Gastrocnemius medialis (tissue), 4 donors: ENCODE measurements at regions not wholly inside any gene's neighbourhood (a gene's known extent, or its start where the extent isn't known, plus 50 kb on each side); places are given as distances from the start of the nearest gene placed in this dataset.

Experiments
- POLR2A ChIP-seq, 2 donors: fragments of 450-650 bp; IDR thresholded peaks; one replicate each; pipeline ENCODE4 v1.6.1; 2017; ENCODE audit warnings: antibody characterized with exemption in 2 of 2, mild to moderate bottlenecking in 2 of 2, moderate library complexity in 2 of 2
- TF ChIP-seq, protein P1 (sequence below), 5 experiments: fragments of 450-650 bp in 3 of 5; fragments of 200-600 bp in 2 of 5; sonication (generic) in 2 of 5; IDR thresholded peaks in 4 of 5; conservative IDR thresholded peaks in 1 of 5; 1 replicate in 4 of 5; 2 replicates in 1 of 5; pipeline ENCODE4 v1.5.1; 2016 to 2019; ENCODE audit warnings: antibody characterized with exemption in 5 of 5, mild to moderate bottlenecking in 3 of 5, moderate library complexity in 3 of 5

DNA sequence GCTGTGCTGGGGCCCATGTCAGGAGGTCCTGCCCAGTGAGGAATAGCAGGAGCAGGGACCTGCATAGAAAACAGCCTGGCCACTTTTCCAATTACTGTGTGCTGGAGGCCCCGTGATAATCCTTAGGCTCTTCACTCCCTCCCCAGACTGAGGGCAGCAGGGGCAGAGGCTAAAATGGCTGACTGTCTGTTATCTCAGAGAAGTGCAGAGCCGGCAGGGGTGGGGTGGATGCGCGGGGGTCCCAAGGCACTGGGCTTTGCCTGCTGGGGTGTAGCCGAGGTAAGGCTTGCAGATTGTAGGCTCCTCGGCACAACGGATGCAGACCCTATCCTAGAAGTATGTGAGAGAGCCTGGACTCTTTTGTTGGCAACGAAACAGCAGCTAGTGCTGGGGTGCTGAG lies 1064.1 kb downstream of the OLFM4 start:
- TF ChIP-seq POLR2A (IDR thresholded peaks at IDR 0.05): no peak
- TF ChIP-seq, protein P1, sequence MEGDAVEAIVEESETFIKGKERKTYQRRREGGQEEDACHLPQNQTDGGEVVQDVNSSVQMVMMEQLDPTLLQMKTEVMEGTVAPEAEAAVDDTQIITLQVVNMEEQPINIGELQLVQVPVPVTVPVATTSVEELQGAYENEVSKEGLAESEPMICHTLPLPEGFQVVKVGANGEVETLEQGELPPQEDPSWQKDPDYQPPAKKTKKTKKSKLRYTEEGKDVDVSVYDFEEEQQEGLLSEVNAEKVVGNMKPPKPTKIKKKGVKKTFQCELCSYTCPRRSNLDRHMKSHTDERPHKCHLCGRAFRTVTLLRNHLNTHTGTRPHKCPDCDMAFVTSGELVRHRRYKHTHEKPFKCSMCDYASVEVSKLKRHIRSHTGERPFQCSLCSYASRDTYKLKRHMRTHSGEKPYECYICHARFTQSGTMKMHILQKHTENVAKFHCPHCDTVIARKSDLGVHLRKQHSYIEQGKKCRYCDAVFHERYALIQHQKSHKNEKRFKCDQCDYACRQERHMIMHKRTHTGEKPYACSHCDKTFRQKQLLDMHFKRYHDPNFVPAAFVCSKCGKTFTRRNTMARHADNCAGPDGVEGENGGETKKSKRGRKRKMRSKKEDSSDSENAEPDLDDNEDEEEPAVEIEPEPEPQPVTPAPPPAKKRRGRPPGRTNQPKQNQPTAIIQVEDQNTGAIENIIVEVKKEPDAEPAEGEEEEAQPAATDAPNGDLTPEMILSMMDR (IDR thresholded peaks at IDR 0.05 in 4 of 5, conservative IDR thresholded peaks at IDR 0.05 in 1 of 5): no peak
